IMR-90 (cell line): ENCODE measurements at regions not wholly inside any gene's neighbourhood (a gene's known extent, or its start where the extent isn't known, plus 50 kb on each side); places are given as distances from the start of the nearest gene placed in this dataset.

ENCODE experiments used
- ATAC-seq: fragments of 200-7000 bp; cut with Tn5 transposase; 2 replicates; pipeline ENCODE4 v1.9.1; 2020; ENCODE audit warnings: low read depth, mild to moderate bottlenecking, moderate library complexity
- BruUV-seq: library from RNA; stranded (reverse); fragments of 400-500 nt; replicated peaks from 2 replicates; lab custom pipeline; 2021; lab: Mats Ljungman, UMichigan
- CTCF ChIA-PET: fragments of 300-600 bp; formaldehyde crosslinking; extraction: SDS; loops from one replicate; lab custom pipeline; 2021; ENCODE audit warnings: antibody characterized with exemption; lab: Yijun Ruan, JAX
- POLR2A ChIA-PET: fragments of 300-600 bp; sonication (Branson Sonifier 250); formaldehyde crosslinking; loops from one replicate; lab custom pipeline; 2022; ENCODE audit warnings: antibody characterized with exemption; ENCODE audit not compliant: unreplicated experiment; lab: Charles Lee
- DNase-seq: peaks from one replicate; pipeline ENCODE4 v3.0.0; 2013
- H2AFZ ChIP-seq: replicated peaks from 2 replicates; pipeline ENCODE3; 2013; ENCODE audit warnings: low read length, mild to moderate bottlenecking; ENCODE audit not compliant: poor library complexity
- H2AK5ac ChIP-seq: 2 replicates; pipeline ENCODE4 v1.6.1; 2013; ENCODE audit warnings: low read depth, low read length, inconsistent platforms
- H2AK9ac ChIP-seq: replicated peaks from 2 replicates; pipeline ENCODE3; 2013; ENCODE audit warnings: mild to moderate bottlenecking, low read depth, low read length, moderate library complexity; ENCODE audit not compliant: poor library complexity
- H2BK120ac ChIP-seq: 2 replicates; pipeline ENCODE4 v1.6.1; 2013; ENCODE audit warnings: low read depth, low read length, inconsistent platforms
- H2BK15ac ChIP-seq: 3 replicates; pipeline ENCODE4 v1.6.1; 2013; ENCODE audit warnings: low read depth, low read length, inconsistent platforms
- H2BK20ac ChIP-seq: 2 replicates; pipeline ENCODE4 v1.6.1; 2013; ENCODE audit warnings: low read depth, mild to moderate bottlenecking, inconsistent platforms, low read length, moderate library complexity
- H2BK5ac ChIP-seq: 2 replicates; pipeline ENCODE4 v1.6.1; 2013; ENCODE audit warnings: mild to moderate bottlenecking, low read depth, low read length, inconsistent platforms; ENCODE audit not compliant: poor library complexity, severe bottlenecking
- H3K14ac ChIP-seq: replicated peaks from 2 replicates; pipeline ENCODE4 v1.6.1; 2013; ENCODE audit warnings: low read depth, low read length, inconsistent platforms
- H3K18ac ChIP-seq: 2 replicates; pipeline ENCODE4 v1.6.1; 2013; ENCODE audit warnings: low read depth, low read length, control low read depth
- H3K23ac ChIP-seq: 2 replicates; pipeline ENCODE4 v1.6.1; 2013; ENCODE audit warnings: low read depth, low read length, inconsistent platforms
- H3K27ac ChIP-seq: 2 replicates; pipeline ENCODE4 v1.5.1; 2013; ENCODE audit warnings: mild to moderate bottlenecking, control low read depth, low read length; ENCODE audit not compliant: insufficient read depth
- H3K27me3 ChIP-seq: 2 replicates; pipeline ENCODE4 v1.6.1; 2013; ENCODE audit warnings: low read length; ENCODE audit not compliant: control insufficient read depth, insufficient read depth
- H3K36me3 ChIP-seq: 2 replicates; pipeline ENCODE4 v1.6.1; 2013; ENCODE audit warnings: low read length, mixed read lengths; ENCODE audit not compliant: control insufficient read depth, insufficient read depth
- H3K4ac ChIP-seq: 2 replicates; pipeline ENCODE4 v1.6.1; 2013; ENCODE audit warnings: low read depth, low read length, inconsistent platforms
- H3K4me1 ChIP-seq: 2 replicates; pipeline ENCODE4 v1.6.1; 2013; ENCODE audit warnings: low read length, mixed read lengths; ENCODE audit not compliant: control insufficient read depth, insufficient read depth
- H3K4me2 ChIP-seq: 2 replicates; pipeline ENCODE4 v1.6.1; 2013; ENCODE audit warnings: low read depth, mild to moderate bottlenecking, control low read depth, low read length, moderate library complexity
- H3K4me3 ChIP-seq: 2 replicates; pipeline ENCODE4 v1.5.1; 2013; ENCODE audit warnings: low read depth, mild to moderate bottlenecking, control low read depth, low read length, moderate library complexity; ENCODE audit not compliant: insufficient read depth
- H3K56ac ChIP-seq: 2 replicates; pipeline ENCODE4 v1.6.1; 2013; ENCODE audit warnings: low read length, inconsistent platforms; ENCODE audit not compliant: insufficient read depth; ENCODE audit errors: extremely low read depth
- H3K79me1 ChIP-seq, 2 experiments: 2 replicates each; pipeline ENCODE4 v1.6.1; 2013; ENCODE audit warnings: low read length in 2 of 2, inconsistent platforms in 1 of 2, low read depth in 1 of 2
- H3K9ac ChIP-seq: 2 replicates; pipeline ENCODE4 v1.6.1; 2013; ENCODE audit warnings: low read depth, low read length, control low read depth
- H3K9me1 ChIP-seq: 2 replicates; pipeline ENCODE4 v1.6.1; 2013; ENCODE audit warnings: low read length, inconsistent platforms; ENCODE audit not compliant: insufficient read depth
- H3K9me3 ChIP-seq: 2 replicates; pipeline ENCODE4 v1.6.1; 2013; ENCODE audit warnings: low read length; ENCODE audit not compliant: control insufficient read depth, insufficient read depth
- H4K20me1 ChIP-seq: 2 replicates; pipeline ENCODE4 v1.6.1; 2013; ENCODE audit warnings: low read length, inconsistent platforms; ENCODE audit not compliant: insufficient read depth
- H4K5ac ChIP-seq: 2 replicates; pipeline ENCODE4 v1.6.1; 2013; ENCODE audit warnings: mild to moderate bottlenecking, low read depth, low read length, control low read depth
- H4K8ac ChIP-seq, 2 experiments: 2 replicates each; pipeline ENCODE4 v1.6.1; 2013; ENCODE audit warnings: low read depth in 2 of 2, low read length in 2 of 2, control low read depth in 1 of 2, inconsistent platforms in 1 of 2
- H4K91ac ChIP-seq: 2 replicates; pipeline ENCODE4 v1.6.1; 2013; ENCODE audit warnings: low read depth, low read length, inconsistent platforms; ENCODE audit not compliant: insufficient read depth
- BHLHE40 ChIP-seq: fragments of 150-350 bp; IDR thresholded peaks from 2 replicates; pipeline ENCODE4 v1.6.1; 2016; ENCODE audit warnings: mild to moderate bottlenecking, low read depth, low read length
- CHD1 ChIP-seq: IDR thresholded peaks from 2 replicates; pipeline ENCODE4 v1.6.1; 2012; ENCODE audit warnings: low read depth, low read length, improper control_type of control experiment
- CTCF ChIP-seq: conservative IDR thresholded peaks from 2 replicates; pipeline ENCODE4 v1.5.1; 2012; ENCODE audit warnings: mild to moderate bottlenecking, low read depth, low read length, improper control_type of control experiment
- FOS ChIP-seq: fragments of 150-350 bp; IDR thresholded peaks from 2 replicates; pipeline ENCODE4 v1.6.1; 2016; ENCODE audit warnings: low read depth, low read length
- MAFK ChIP-seq: IDR thresholded peaks from 2 replicates; pipeline ENCODE4 v1.6.1; 2012; ENCODE audit warnings: low read depth, low read length, improper control_type of control experiment
- MXI1 ChIP-seq: IDR thresholded peaks from 2 replicates; pipeline ENCODE4 v1.6.1; 2012; ENCODE audit warnings: low read depth, mild to moderate bottlenecking, low read length, moderate library complexity, borderline replicate concordance
- NFE2L2 ChIP-seq: fragments of 150-350 bp; IDR thresholded peaks from 2 replicates; pipeline ENCODE4 v1.6.1; 2016; ENCODE audit warnings: low read depth, mild to moderate bottlenecking, low read length
- POLR2A ChIP-seq: IDR thresholded peaks from 2 replicates; pipeline ENCODE4 v1.6.1; 2012; ENCODE audit warnings: mild to moderate bottlenecking, low read depth, low read length
- RAD21 ChIP-seq: IDR thresholded peaks from 2 replicates; pipeline ENCODE4 v1.6.1; 2012; ENCODE audit warnings: low read length, improper control_type of control experiment
- RFX5 ChIP-seq: IDR thresholded peaks from 2 replicates; pipeline ENCODE4 v1.8.0; 2012; ENCODE audit warnings: low read depth, mild to moderate bottlenecking, low read length, moderate library complexity
- SMC3 ChIP-seq: fragments of 150-350 bp; IDR thresholded peaks from 2 replicates; pipeline ENCODE4 v1.6.1; 2016; ENCODE audit warnings: low read depth, mild to moderate bottlenecking, antibody characterized with exemption, low read length, moderate library complexity
- USF2 ChIP-seq: fragments of 150-350 bp; IDR thresholded peaks from 2 replicates; pipeline ENCODE4 v1.6.1; 2017; ENCODE audit warnings: mild to moderate bottlenecking, antibody characterized with exemption, low read length, low read depth
- WGBS, 2 experiments: methylation state at CpG; one replicate each; pipeline versions ENCODE4 v1.1.5 to v1.1.7; 2013; ENCODE audit warnings: missing lambda C conversion rate in 2 of 2; ENCODE audit not compliant: insufficient read length in 1 of 2; ENCODE audit errors: extremely low coverage in 2 of 2; 5-methylcytosine and 5-hydroxymethylcytosine counted together
- dilution Hi-C: fragments of 300-500 bp; cut with HindIII; formaldehyde crosslinking; loops from one replicate; pipeline ENCODE4 v1.14.3; 2018; ENCODE audit warnings: low sequenced_read_pairs; ENCODE audit not compliant: unreplicated experiment
- in situ Hi-C: fragments of 300-500 bp; cut with MboI; formaldehyde crosslinking; loops from 3 replicates; pipeline ENCODE4 v1.14.3; 2019; ENCODE audit warnings: low sequenced_read_pairs, inconsistent platforms, mixed read lengths
- intact Hi-C: fragments of 100-400 bp; cut with micrococcal nuclease; formaldehyde crosslinking; loops from 2 replicates; pipeline ENCODE4 v1.10.0; 2022

DNA sequence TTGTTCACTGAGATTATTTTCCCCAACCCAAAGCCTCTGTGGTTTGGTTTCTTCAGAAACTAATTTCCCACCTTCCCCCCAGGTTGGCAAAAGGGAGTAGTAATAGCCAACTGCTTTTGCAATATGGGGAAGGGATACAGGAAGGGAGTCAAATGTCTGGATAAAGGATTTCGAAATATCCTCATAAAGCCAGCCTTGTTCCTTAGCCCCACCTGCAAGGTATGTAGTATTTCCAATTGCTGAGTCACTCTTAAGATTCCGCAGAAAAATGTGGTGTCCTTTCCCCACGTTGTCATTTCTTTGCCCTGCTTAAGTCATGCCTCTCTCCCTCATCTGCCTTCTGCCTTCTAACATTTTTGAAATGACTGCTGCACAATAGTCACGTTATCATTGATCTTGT lies 138.8 kb upstream of the DCAF8L1 start:
- in situ Hi-C loops, result no loop called here
- Histone ChIP-seq H3K23ac (no peak overlapping the region), H4K20me1 (no peaks in the 10 kb centered on the region)

More for the DNA sequence above, 138.8 kb upstream of the DCAF8L1 start:
- no CpG with 5 or more reads among the region's 4 CpGs for WGBS, 2 experiments
- no peaks in the 10 kb centered on the region for H3K9me1 ChIP-seq
- no peak overlapping the region for H4K5ac ChIP-seq
- no peak overlapping the region for H3K9ac ChIP-seq
- H3K79me1 ChIP-seq, result no peaks in the 10 kb centered on the region
- H2BK15ac ChIP-seq, result no peak overlapping the region
- H3K4me1 ChIP-seq, result no peaks in the 10 kb centered on the region
- H2BK120ac ChIP-seq, result no peak overlapping the region
- H3K18ac ChIP-seq, result no peak overlapping the region
- no peak overlapping the region for H3K4ac ChIP-seq
- no peaks in the 10 kb centered on the region for H3K36me3 ChIP-seq
- no peak overlapping the region for H4K91ac ChIP-seq
- dilution Hi-C loops, result no loop called here
- DNase-seq (no peak), ATAC-seq (no peak)
- H3K56ac ChIP-seq, result no peak overlapping the region
- TF ChIP-seq CTCF (no peak), NFE2L2 (no peak), SMC3 (no peak), BHLHE40 (no peak), MXI1 (no peak), POLR2A (no peak), RAD21 (no peak), FOS (no peak), MAFK (no peak), RFX5 (no peak), CHD1 (no peak), USF2 (no peak)
- H3K27ac ChIP-seq, result no peak overlapping the region
- H3K9me3 ChIP-seq, result no peaks in the 10 kb centered on the region
- no peak overlapping the region for H2BK20ac ChIP-seq
- no peak overlapping the region for H2AK9ac ChIP-seq
- H2BK5ac ChIP-seq, result no peak overlapping the region
- H2AK5ac ChIP-seq, result no peak overlapping the region
- no TSS peak for BruUV-seq
- CTCF ChIA-PET, result no interaction called here
- intact Hi-C loops, result no loop called here
- H4K8ac ChIP-seq, result no peak overlapping the region
- H3K4me2 ChIP-seq, result no peak overlapping the region
- H3K14ac ChIP-seq, result no peak overlapping the region
- no peak overlapping the region for H2AFZ ChIP-seq
- H3K27me3 ChIP-seq, result no peaks in the 10 kb centered on the region
- POLR2A ChIA-PET, result no interaction called here
- no peak overlapping the region for H3K4me3 ChIP-seq
